H9 (cell line): ENCODE measurements at regions not wholly inside any gene's neighbourhood (a gene's known extent, or its start where the extent isn't known, plus 50 kb on each side); places are given as distances from the start of the nearest gene placed in this dataset.
A peak's percentile ranks its signal among the peaks of the same experiment; 100 is the strongest.

ENCODE experiments used
- DNase-seq: peaks from one replicate; pipeline ENCODE4 v3.0.0-alpha.2; 2017
- H2AFZ ChIP-seq: one replicate; pipeline ENCODE4 v1.6.1; 2013; ENCODE audit warnings: mild to moderate bottlenecking, low read length, control low read depth, moderate library complexity
- H2AK5ac ChIP-seq: 2 replicates; pipeline ENCODE4 v1.6.1; 2013; ENCODE audit warnings: low read length, control low read depth, mixed read lengths; ENCODE audit not compliant: insufficient read length
- H2BK120ac ChIP-seq: one replicate; pipeline ENCODE4 v1.6.1; 2013; ENCODE audit warnings: low read depth, mild to moderate bottlenecking, low read length, control low read depth, inconsistent platforms; ENCODE audit not compliant: poor library complexity, severe bottlenecking
- H2BK12ac ChIP-seq: 2 replicates; pipeline ENCODE4 v1.6.1; 2013; ENCODE audit warnings: low read length, control low read depth, mixed read lengths, low read depth; ENCODE audit not compliant: insufficient read length
- H2BK15ac ChIP-seq: 2 replicates; pipeline ENCODE4 v1.6.1; 2013; ENCODE audit warnings: low read depth, low read length, control low read depth
- H2BK20ac ChIP-seq: one replicate; pipeline ENCODE4 v1.6.1; 2013; ENCODE audit warnings: low read depth, mild to moderate bottlenecking, low read length, control low read depth, inconsistent platforms; ENCODE audit not compliant: poor library complexity, severe bottlenecking
- H2BK5ac ChIP-seq: 2 replicates; pipeline ENCODE4 v1.6.1; 2013; ENCODE audit warnings: low read length, control low read depth, mixed read lengths; ENCODE audit not compliant: insufficient read length
- H3K14ac ChIP-seq: 2 replicates; pipeline ENCODE4 v1.6.1; 2013; ENCODE audit warnings: low read length, control low read depth; ENCODE audit not compliant: insufficient read depth
- H3K18ac ChIP-seq: 2 replicates; pipeline ENCODE4 v1.6.1; 2013; ENCODE audit warnings: low read depth, mild to moderate bottlenecking, mixed read lengths, low read length, control low read depth; ENCODE audit not compliant: insufficient read length
- H3K23ac ChIP-seq: 2 replicates; pipeline ENCODE4 v1.6.1; 2013; ENCODE audit warnings: low read length, control low read depth, mixed read lengths, low read depth; ENCODE audit not compliant: insufficient read length
- H3K23me2 ChIP-seq: 2 replicates; pipeline ENCODE4 v1.6.1; 2013; ENCODE audit warnings: low read depth, mild to moderate bottlenecking, mixed read lengths, low read length, control low read depth; ENCODE audit not compliant: insufficient read length, poor library complexity, severe bottlenecking
- H3K27ac ChIP-seq: 2 replicates; pipeline ENCODE4 v1.5.1; 2013; ENCODE audit warnings: low read length, control low read depth, mixed read lengths, low read depth; ENCODE audit not compliant: insufficient read length
- H3K27me3 ChIP-seq: 2 replicates; pipeline ENCODE4 v1.6.1; 2013; ENCODE audit warnings: low read length, control low read depth, inconsistent platforms; ENCODE audit not compliant: insufficient read depth
- H3K4ac ChIP-seq: 2 replicates; pipeline ENCODE4 v1.6.1; 2013; ENCODE audit warnings: low read depth, mild to moderate bottlenecking, control low read depth, inconsistent platforms, low read length, moderate library complexity
- H3K4me1 ChIP-seq: 2 replicates; pipeline ENCODE4 v1.6.1; 2013; ENCODE audit warnings: low read length, control low read depth, inconsistent platforms; ENCODE audit not compliant: insufficient read depth
- H3K4me2 ChIP-seq: 2 replicates; pipeline ENCODE4 v1.6.1; 2013; ENCODE audit warnings: low read length, control low read depth, mixed read lengths; ENCODE audit not compliant: insufficient read length, insufficient read depth
- H3K56ac ChIP-seq: 2 replicates; pipeline ENCODE4 v1.6.1; 2013; ENCODE audit warnings: low read depth, mild to moderate bottlenecking, mixed read lengths, low read length, control low read depth; ENCODE audit not compliant: insufficient read length
- H3K79me1 ChIP-seq: 2 replicates; pipeline ENCODE4 v1.6.1; 2013; ENCODE audit warnings: low read depth, mild to moderate bottlenecking, moderate library complexity, low read length, control low read depth, inconsistent platforms; ENCODE audit not compliant: insufficient read depth, poor library complexity, severe bottlenecking
- H3K79me2 ChIP-seq: 2 replicates; pipeline ENCODE4 v1.6.1; 2013; ENCODE audit warnings: low read length, control low read depth, inconsistent platforms; ENCODE audit not compliant: insufficient read depth
- H3K9ac ChIP-seq: 2 replicates; pipeline ENCODE4 v1.6.1; 2013; ENCODE audit warnings: low read length, control low read depth, mixed read lengths; ENCODE audit not compliant: insufficient read length; ENCODE audit errors: extremely low read depth
- H3K9me3 ChIP-seq: one replicate; pipeline ENCODE4 v1.6.1; 2013; ENCODE audit warnings: low read depth, low read length, inconsistent platforms; ENCODE audit not compliant: control insufficient read depth
- H3T11ph ChIP-seq: one replicate; pipeline ENCODE4 v1.6.1; 2013; ENCODE audit warnings: mild to moderate bottlenecking, low read length, control low read depth, inconsistent platforms
- H4K20me1 ChIP-seq: one replicate; pipeline ENCODE4 v1.6.1; 2013; ENCODE audit not compliant: control insufficient read depth, insufficient read length, insufficient read depth
- H4K5ac ChIP-seq: 2 replicates; pipeline ENCODE4 v1.6.1; 2013; ENCODE audit warnings: low read depth, mild to moderate bottlenecking, mixed read lengths, low read length, control low read depth; ENCODE audit not compliant: insufficient read length
- H4K8ac ChIP-seq: replicated peaks from 2 replicates; pipeline ENCODE4 v1.6.1; 2013; ENCODE audit warnings: low read length, control low read depth, mixed read lengths, low read depth; ENCODE audit not compliant: insufficient read length
- H4K91ac ChIP-seq: 2 replicates; pipeline ENCODE4 v1.6.1; 2013; ENCODE audit warnings: low read depth, mild to moderate bottlenecking, moderate library complexity, mixed read lengths, low read length, control low read depth; ENCODE audit not compliant: insufficient read length
- H3K27ac Mint-ChIP-seq, 3 experiments: 2 replicates in 2 of 3; 3 replicates in 1 of 3; pipeline ENCODE4 v1.8.0; 2020 to 2021; ENCODE audit warnings: mixed read lengths in 3 of 3, mild to moderate bottlenecking in 1 of 3, moderate library complexity in 1 of 3
- H3K27me3 Mint-ChIP-seq: 2 replicates; pipeline ENCODE4 v1.8.0; 2021; ENCODE audit warnings: low read depth, mild to moderate bottlenecking, moderate library complexity, mixed read lengths
- H3K36me3 Mint-ChIP-seq, 3 experiments: 2 replicates in 2 of 3; 3 replicates in 1 of 3; pipeline ENCODE4 v1.8.0; 2020 to 2021; ENCODE audit warnings: low read depth in 3 of 3, mixed read lengths in 3 of 3; ENCODE audit not compliant: insufficient read depth in 1 of 3
- H3K4me1 Mint-ChIP-seq, 2 experiments: 2 replicates each; pipeline ENCODE4 v1.8.0; 2020; ENCODE audit warnings: mixed read lengths in 2 of 2
- H3K4me3 Mint-ChIP-seq, 2 experiments: 2 replicates in 1 of 2; 3 replicates in 1 of 2; pipeline ENCODE4 v1.8.0; 2020 to 2021; ENCODE audit warnings: mild to moderate bottlenecking in 2 of 2, mixed read lengths in 2 of 2, moderate library complexity in 1 of 2
- H3K9me3 Mint-ChIP-seq, 2 experiments: 2 replicates in 1 of 2; 3 replicates in 1 of 2; pipeline ENCODE4 v1.8.0; 2020; ENCODE audit warnings: mild to moderate bottlenecking in 2 of 2, mixed read lengths in 2 of 2, moderate library complexity in 1 of 2
- CTCF ChIP-seq: fragments of 200-600 bp; sonication (generic); conservative IDR thresholded peaks from 3 replicates; pipeline ENCODE4 v1.8.0; 2021; ENCODE audit warnings: antibody characterized with exemption, mild to moderate bottlenecking
- WGBS: extraction: QIAGEN DNeasy Blood & Tissue Kit; methylation state at CpG from one replicate; pipeline ENCODE4 v1.1.7; 2013; ENCODE audit warnings: missing lambda C conversion rate, low lambda C conversion rate, mixed read lengths; ENCODE audit not compliant: insufficient read length; ENCODE audit errors: extremely low coverage; 5-methylcytosine and 5-hydroxymethylcytosine counted together

GRCh38 chr4:162510115-162510514 is 346.3 kb upstream of the FSTL5 start:
- Histone ChIP-seq H4K91ac (no peak overlapping the region), H3K4me2 (no peak overlapping the region), H4K20me1 (no peaks in the 10 kb centered on the region), H2AFZ (peak overlapping the region; percentile 75), H3K27me3 (no peaks in the 10 kb centered on the region), H3K79me2 (no peaks in the 10 kb centered on the region), H3K14ac (no peak overlapping the region), H3K56ac (no peak overlapping the region), H2BK5ac (no peak overlapping the region), H3K27ac (no peak overlapping the region), H2AK5ac (no peak overlapping the region), H3K23me2 (no peaks in the 10 kb centered on the region), H3K9me3 (no peaks in the 10 kb centered on the region), H3T11ph (no peak overlapping the region), H4K8ac (no peak overlapping the region), H3K79me1 (no peaks in the 10 kb centered on the region), H3K4me1 (no peaks in the 10 kb centered on the region), H2BK120ac (no peak overlapping the region), H3K18ac (no peak overlapping the region), H4K5ac (no peak overlapping the region), H2BK20ac (no peak overlapping the region), H2BK15ac (no peak overlapping the region), H2BK12ac (no peak overlapping the region), H3K4ac (no peak overlapping the region), H3K23ac (no peak overlapping the region), H3K9ac (no peak overlapping the region)
- Mint-ChIP-seq H3K9me3 (no peaks in the 10 kb centered on the region), H3K27me3 (no peaks in the 10 kb centered on the region), H3K4me1 (peaks cover 0 to 4% of the 10 kb centered on the region in 2 experiments; a peak in 1 of 4 replicates), H3K4me3 (no peak overlapping the region), H3K36me3 (no peaks in the 10 kb centered on the region), H3K27ac (peak overlapping the region in 2 of 3 experiments; percentile 8 to 69; a peak in 3 of 7 replicates)
- WGBS: no CpG with 5 or more reads among the region's 4 CpGs
- no peak for TF ChIP-seq CTCF
- DNase-seq: peak; percentile 37
